ENCODE measurements at regions not wholly inside any gene's neighbourhood (a gene's known extent, or its start where the extent isn't known, plus 50 kb on each side); places are given as distances from the start of the nearest gene placed in this dataset.

- no peak for DNase-seq (ENCODE audit: low read depth)
Measured at GRCh38 chr2:6206882-6207281, 514.7 kb downstream of the SOX11 start.

GRCh38 chr2:6211236-6211635 lies 519.1 kb downstream of the SOX11 start:
- no peak for DNase-seq (ENCODE audit: low read depth)

- no peak for DNase-seq (ENCODE audit: low read depth)
Measured at GRCh38 chr2:6212491-6212890, 520.3 kb downstream of the SOX11 start.

- DNase-seq (ENCODE audit: low read depth): no peak
Measured at GRCh38 chr2:6213056-6213780, 521.0 kb downstream of the SOX11 start.

- DNase-seq (ENCODE audit: low read depth): no peak
Measured at GRCh38 chr2:6214471-6214870, 522.3 kb downstream of the SOX11 start.

- DNase-seq (ENCODE audit: low read depth): no peak
Measured at GRCh38 chr2:6215053-6215452, 522.9 kb downstream of the SOX11 start.

- no peak for DNase-seq (ENCODE audit: low read depth)
Measured at GRCh38 chr2:6216234-6216633, 524.0 kb downstream of the SOX11 start.

GRCh38 chr2:6218926-6219325 lies 526.7 kb downstream of the SOX11 start:
- DNase-seq (ENCODE audit: low read depth): no peak

GRCh38 chr2:6219906-6220305 lies 527.7 kb downstream of the SOX11 start:
- no peak for DNase-seq (ENCODE audit: low read depth)

- DNase-seq (ENCODE audit: low read depth): no peak
Measured at GRCh38 chr2:6222296-6222695, 530.1 kb downstream of the SOX11 start.

- DNase-seq (ENCODE audit: low read depth): no peak
Measured at GRCh38 chr2:6224267-6224666, 532.1 kb downstream of the SOX11 start.

- DNase-seq (ENCODE audit: low read depth): no peak
Measured at GRCh38 chr2:6228251-6228650, 536.1 kb downstream of the SOX11 start.

GRCh38 chr2:6231166-6231565 lies 539.0 kb downstream of the SOX11 start:
- DNase-seq (ENCODE audit: low read depth): no peak

- DNase-seq (ENCODE audit: low read depth): no peak
Measured at GRCh38 chr2:6233993-6234392, 541.8 kb downstream of the SOX11 start.

- DNase-seq (ENCODE audit: low read depth): no peak
Measured at GRCh38 chr2:6234702-6235101, 542.5 kb downstream of the SOX11 start.

- DNase-seq (ENCODE audit: low read depth): no peak
Measured at GRCh38 chr2:6236317-6236716, 544.1 kb downstream of the SOX11 start.

GRCh38 chr2:6237039-6237660 lies 545.0 kb downstream of the SOX11 start:
- no peak for DNase-seq (ENCODE audit: low read depth)

GRCh38 chr2:6249557-6249956 lies 557.4 kb downstream of the SOX11 start:
- no peak for DNase-seq (ENCODE audit: low read depth)

- no peak for DNase-seq (ENCODE audit: low read depth)
Measured at GRCh38 chr2:6254441-6254840, 562.3 kb downstream of the SOX11 start.

- DNase-seq (ENCODE audit: low read depth): no peak
Measured at GRCh38 chr2:6264198-6264597, 572.0 kb downstream of the SOX11 start.

GRCh38 chr2:6281524-6281923 lies 584.2 kb downstream of the CMPK2 start:
- no peak for DNase-seq (ENCODE audit: low read depth)

- DNase-seq (ENCODE audit: low read depth): no peak
Measured at GRCh38 chr2:6283259-6283658, 582.4 kb downstream of the CMPK2 start.

GRCh38 chr2:6287406-6287805 lies 578.3 kb downstream of the CMPK2 start:
- DNase-seq (ENCODE audit: low read depth): no peak

GRCh38 chr2:6288791-6289190 lies 576.9 kb downstream of the CMPK2 start:
- no peak for DNase-seq (ENCODE audit: low read depth)
